HEK293 (cell line): ENCODE measurements at regions not wholly inside any gene's neighbourhood (a gene's known extent, or its start where the extent isn't known, plus 50 kb on each side); places are given as distances from the start of the nearest gene placed in this dataset.

Source experiments
- CTCF ChIA-PET: fragments of 350-600 bp; formaldehyde crosslinking; extraction: SDS; loops from one replicate; lab custom pipeline; 2021; ENCODE audit warnings: antibody characterized with exemption; lab: Yijun Ruan, JAX
- POLR2A ChIA-PET: fragments of 300-600 bp; formaldehyde crosslinking; extraction: SDS; loops from one replicate; lab custom pipeline; 2020; ENCODE audit warnings: antibody characterized with exemption, inconsistent platforms; lab: Yijun Ruan, JAX
- H3K27ac ChIP-seq: fragments of 200-500 bp; sonication (Bioruptor generic); 2 replicates; pipeline ENCODE4 v1.5.1; 2014; ENCODE audit warnings: low read depth, low read length, control low read depth, inconsistent platforms; ENCODE audit errors: extremely low read depth
- H3K36me3 ChIP-seq, 2 experiments: fragments of 200-500 bp in 1 of 2; sonication (Bioruptor generic) in 1 of 2; 1 replicate in 1 of 2; 2 replicates in 1 of 2; pipeline ENCODE4 v1.5.1; 2014 to 2017; ENCODE audit warnings: inconsistent platforms in 2 of 2, low read length in 2 of 2; ENCODE audit not compliant: control insufficient read depth in 2 of 2, insufficient read depth in 1 of 2
- H3K4me1 ChIP-seq: fragments of 200-500 bp; sonication (Bioruptor generic); 2 replicates; pipeline ENCODE4 v1.5.1; 2014; ENCODE audit warnings: mild to moderate bottlenecking, low read length, inconsistent platforms; ENCODE audit not compliant: control insufficient read depth, insufficient read depth
- H3K4me3 ChIP-seq: 2 replicates; pipeline ENCODE4 v1.5.1; 2011; ENCODE audit warnings: low read depth, mild to moderate bottlenecking, control low read depth, low read length, moderate library complexity
- H3K9me3 ChIP-seq: fragments of 200-500 bp; sonication (Bioruptor generic); 2 replicates; pipeline ENCODE4 v1.5.1; 2014; ENCODE audit warnings: low read depth, low read length, inconsistent platforms; ENCODE audit not compliant: control insufficient read depth, insufficient read depth
- BCL11B ChIP-seq: fragments of 450-650 bp; formaldehyde crosslinking; IDR thresholded peaks from 2 replicates; pipeline ENCODE4 v1.5.1; 2016; ENCODE audit warnings: low read depth, missing biosample characterization, missing genetic modification characterization
- HOXC10 ChIP-seq: sonication (generic); formaldehyde crosslinking; IDR thresholded peaks from 2 replicates; pipeline ENCODE4 v1.8.1; 2023; ENCODE audit warnings: mild to moderate bottlenecking, missing genetic modification reagents
- KLF1 ChIP-seq: fragments of 450-650 bp; formaldehyde crosslinking; IDR thresholded peaks from 2 replicates; pipeline ENCODE4 v1.5.1; 2016; ENCODE audit warnings: missing biosample characterization, missing genetic modification characterization
- OVOL3 ChIP-seq: fragments of 450-650 bp; formaldehyde crosslinking; IDR thresholded peaks from 2 replicates; pipeline ENCODE4 v1.5.1; 2016; ENCODE audit warnings: missing biosample characterization, missing genetic modification characterization
- TCF7L2 ChIP-seq: IDR thresholded peaks from 2 replicates; pipeline ENCODE4 v1.6.1; 2011; ENCODE audit warnings: low read depth, mild to moderate bottlenecking, inconsistent platforms, low read length, moderate library complexity, borderline replicate concordance
- ZFHX2 ChIP-seq: fragments of 450-650 bp; formaldehyde crosslinking; conservative IDR thresholded peaks from 2 replicates; pipeline ENCODE4 v1.5.1; 2016; ENCODE audit warnings: missing biosample characterization, missing genetic modification characterization
- ZNF112 ChIP-seq: fragments of 450-650 bp; formaldehyde crosslinking; IDR thresholded peaks from 2 replicates; pipeline ENCODE4 v1.5.0; 2017; ENCODE audit warnings: missing biosample characterization, missing genetic modification characterization
- ZNF155 ChIP-seq: fragments of 450-650 bp; formaldehyde crosslinking; IDR thresholded peaks from 2 replicates; pipeline ENCODE4 v1.5.1; 2016; ENCODE audit warnings: missing biosample characterization, missing genetic modification characterization
- ZNF16 ChIP-seq: fragments of 450-650 bp; formaldehyde crosslinking; IDR thresholded peaks from 2 replicates; pipeline ENCODE4 v1.5.1; 2016; ENCODE audit warnings: low read depth, missing biosample characterization, missing genetic modification characterization
- ZNF19 ChIP-seq: fragments of 450-650 bp; formaldehyde crosslinking; IDR thresholded peaks from 2 replicates; pipeline ENCODE4; 2016; ENCODE audit warnings: missing biosample characterization, missing genetic modification characterization, low read depth
- ZNF211 ChIP-seq: fragments of 450-650 bp; formaldehyde crosslinking; IDR thresholded peaks from 2 replicates; pipeline ENCODE4 v1.5.1; 2016; ENCODE audit warnings: low read depth, missing biosample characterization, missing genetic modification characterization
- ZNF239 ChIP-seq: fragments of 450-650 bp; formaldehyde crosslinking; IDR thresholded peaks from 2 replicates; pipeline ENCODE4 v1.5.1; 2016; ENCODE audit warnings: missing biosample characterization, missing genetic modification characterization
- ZNF433 ChIP-seq: fragments of 450-650 bp; formaldehyde crosslinking; IDR thresholded peaks from 2 replicates; pipeline ENCODE4 v1.5.1; 2016; ENCODE audit warnings: missing biosample characterization, missing genetic modification characterization, low read depth
- ZNF624 ChIP-seq: fragments of 450-650 bp; formaldehyde crosslinking; IDR thresholded peaks from 2 replicates; pipeline ENCODE4 v1.5.1; 2017; ENCODE audit warnings: missing biosample characterization, missing genetic modification characterization
- ZNF626 ChIP-seq: fragments of 450-650 bp; sonication (Bioruptor Pico); formaldehyde crosslinking; IDR thresholded peaks from 2 replicates; pipeline ENCODE4 v1.5.1; 2018; ENCODE audit warnings: missing biosample characterization, missing genetic modification characterization, inconsistent platforms
- ZNF654 ChIP-seq: fragments of 450-650 bp; formaldehyde crosslinking; IDR thresholded peaks from 2 replicates; pipeline ENCODE4 v1.5.1; 2016; ENCODE audit warnings: low read depth, missing biosample characterization, missing genetic modification characterization
- ZNF777 ChIP-seq: fragments of 450-650 bp; formaldehyde crosslinking; IDR thresholded peaks from 2 replicates; pipeline ENCODE4 v1.5.1; 2017; ENCODE audit warnings: missing biosample characterization, missing genetic modification characterization, borderline replicate concordance
- ZNF791 ChIP-seq: fragments of 450-650 bp; formaldehyde crosslinking; IDR thresholded peaks from 2 replicates; pipeline ENCODE4 v1.5.1; 2016; ENCODE audit warnings: missing biosample characterization, missing genetic modification characterization
- TF ChIP-seq, protein P1 (sequence below): fragments of 450-650 bp; formaldehyde crosslinking; IDR thresholded peaks from 2 replicates; pipeline ENCODE4 v1.5.1; 2016; ENCODE audit warnings: missing biosample characterization, missing genetic modification characterization
- TF ChIP-seq, protein P2 (sequence below): fragments of 450-650 bp; formaldehyde crosslinking; IDR thresholded peaks from 2 replicates; pipeline ENCODE4 v1.5.1; 2016; ENCODE audit warnings: missing biosample characterization, missing genetic modification characterization

DNA sequence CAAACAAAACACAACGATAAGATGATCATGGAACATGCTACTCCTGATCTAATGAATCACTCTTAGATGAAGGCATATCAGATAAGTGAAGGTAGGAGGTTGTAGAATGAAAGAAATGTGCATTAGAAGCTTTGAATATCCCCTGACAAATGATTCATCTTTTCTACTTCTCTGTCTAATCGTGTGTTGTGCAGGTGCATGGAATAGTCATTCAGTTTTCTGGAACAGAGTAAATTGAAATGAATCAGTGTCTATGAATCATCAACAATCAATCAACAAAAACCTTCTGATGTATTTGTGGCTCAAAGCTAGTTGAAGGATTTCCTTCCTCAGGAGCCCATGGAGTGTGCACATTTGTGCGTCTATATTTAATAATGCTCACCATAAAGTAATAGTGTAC is 1290.4 kb upstream of the PCDH20 start:
- Histone ChIP-seq H3K9me3 (no peaks in the 10 kb centered on the region), H3K36me3 (no peaks in the 10 kb centered on the region), H3K4me3 (no peak overlapping the region), H3K27ac (no peak overlapping the region), H3K4me1 (no peaks in the 10 kb centered on the region)
- ChIA-PET CTCF (no interaction called here), POLR2A (no interaction called here)
- TF ChIP-seq OVOL3, result no peak
- TF ChIP-seq ZNF654, result no peak
- TF ChIP-seq BCL11B, result no peak
- no peak for TF ChIP-seq ZNF777 (tag by site-specific recombination)
- TF ChIP-seq ZNF155 (tag by site-specific recombination), result no peak
- no peak for TF ChIP-seq ZNF791 (tag by site-specific recombination)
- TF ChIP-seq KLF1 (tag by site-specific recombination), result no peak
- no peak for TF ChIP-seq ZNF211 (tag by site-specific recombination)
- no peak for TF ChIP-seq ZFHX2
- no peak for TF ChIP-seq ZNF433 (tag by site-specific recombination)
- no peak for TF ChIP-seq ZNF16 (tag by site-specific recombination)
- TF ChIP-seq ZNF624 (tag by site-specific recombination), result no peak
- TF ChIP-seq ZNF239 (tag by site-specific recombination), result no peak
- TF ChIP-seq HOXC10 (CRISPR knock-in tag), result no peak
- TF ChIP-seq, protein P1, sequence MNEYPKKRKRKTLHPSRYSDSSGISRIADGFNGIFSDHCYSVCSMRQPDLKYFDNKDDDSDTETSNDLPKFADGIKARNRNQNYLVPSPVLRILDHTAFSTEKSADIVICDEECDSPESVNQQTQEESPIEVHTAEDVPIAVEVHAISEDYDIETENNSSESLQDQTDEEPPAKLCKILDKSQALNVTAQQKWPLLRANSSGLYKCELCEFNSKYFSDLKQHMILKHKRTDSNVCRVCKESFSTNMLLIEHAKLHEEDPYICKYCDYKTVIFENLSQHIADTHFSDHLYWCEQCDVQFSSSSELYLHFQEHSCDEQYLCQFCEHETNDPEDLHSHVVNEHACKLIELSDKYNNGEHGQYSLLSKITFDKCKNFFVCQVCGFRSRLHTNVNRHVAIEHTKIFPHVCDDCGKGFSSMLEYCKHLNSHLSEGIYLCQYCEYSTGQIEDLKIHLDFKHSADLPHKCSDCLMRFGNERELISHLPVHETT (tag by site-specific recombination), result no peak
- TF ChIP-seq ZNF112 (tag by site-specific recombination), result no peak
- no peak for TF ChIP-seq ZNF626

DNA sequence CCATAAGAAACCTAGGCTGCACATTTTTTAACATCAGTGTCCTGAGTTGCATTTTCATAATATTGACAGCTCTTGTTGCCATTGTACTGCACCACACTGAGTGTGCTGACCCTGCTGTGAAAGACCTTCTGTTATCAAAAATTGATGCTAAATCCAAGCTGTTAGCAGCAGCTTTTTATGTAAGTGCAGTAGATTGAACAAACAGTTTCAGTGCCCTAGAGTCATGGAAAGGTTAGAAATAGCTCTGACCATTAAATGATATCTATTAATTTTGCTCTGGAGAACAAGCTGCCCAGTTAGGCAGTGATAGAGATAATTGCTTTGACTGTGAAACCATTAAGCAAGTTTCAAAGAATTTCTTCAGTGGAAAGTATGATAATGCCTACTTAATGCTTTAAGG is 1289.2 kb upstream of the PCDH20 start:
- Histone ChIP-seq H3K36me3 (no peaks in the 10 kb centered on the region), H3K27ac (no peak overlapping the region), H3K4me3 (no peak overlapping the region), H3K4me1 (no peaks in the 10 kb centered on the region), H3K9me3 (no peaks in the 10 kb centered on the region)
- POLR2A ChIA-PET, result no interaction called here
- CTCF ChIA-PET, result no interaction called here
- TF ChIP-seq ZNF19 (tag by site-specific recombination), result no peak

DNA sequence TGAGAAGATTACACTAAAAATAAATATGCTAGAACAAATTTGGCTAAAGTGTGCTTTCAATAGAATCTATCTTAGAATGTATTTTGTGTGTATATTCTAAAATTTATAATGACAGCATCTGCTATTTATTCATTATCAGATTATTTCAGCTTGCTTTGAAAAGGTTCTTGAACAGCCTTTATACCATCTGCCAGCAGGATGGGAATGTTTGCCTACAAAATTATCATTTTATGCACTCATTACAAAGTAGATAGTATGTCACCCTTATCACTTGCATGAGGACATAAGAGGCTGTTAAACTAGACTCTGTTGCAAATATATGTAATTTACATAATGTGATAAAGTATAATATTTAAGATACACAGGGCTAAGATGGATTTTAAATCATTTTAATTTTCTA is 1286.9 kb upstream of the PCDH20 start:
- TF ChIP-seq TCF7L2, result peak; percentile 58; the same call in 1 of the 2 replicates
- TF ChIP-seq, protein P2, sequence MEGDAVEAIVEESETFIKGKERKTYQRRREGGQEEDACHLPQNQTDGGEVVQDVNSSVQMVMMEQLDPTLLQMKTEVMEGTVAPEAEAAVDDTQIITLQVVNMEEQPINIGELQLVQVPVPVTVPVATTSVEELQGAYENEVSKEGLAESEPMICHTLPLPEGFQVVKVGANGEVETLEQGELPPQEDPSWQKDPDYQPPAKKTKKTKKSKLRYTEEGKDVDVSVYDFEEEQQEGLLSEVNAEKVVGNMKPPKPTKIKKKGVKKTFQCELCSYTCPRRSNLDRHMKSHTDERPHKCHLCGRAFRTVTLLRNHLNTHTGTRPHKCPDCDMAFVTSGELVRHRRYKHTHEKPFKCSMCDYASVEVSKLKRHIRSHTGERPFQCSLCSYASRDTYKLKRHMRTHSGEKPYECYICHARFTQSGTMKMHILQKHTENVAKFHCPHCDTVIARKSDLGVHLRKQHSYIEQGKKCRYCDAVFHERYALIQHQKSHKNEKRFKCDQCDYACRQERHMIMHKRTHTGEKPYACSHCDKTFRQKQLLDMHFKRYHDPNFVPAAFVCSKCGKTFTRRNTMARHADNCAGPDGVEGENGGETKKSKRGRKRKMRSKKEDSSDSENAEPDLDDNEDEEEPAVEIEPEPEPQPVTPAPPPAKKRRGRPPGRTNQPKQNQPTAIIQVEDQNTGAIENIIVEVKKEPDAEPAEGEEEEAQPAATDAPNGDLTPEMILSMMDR (tag by site-specific recombination), result no peak
- H3K4me3 ChIP-seq, result no peak overlapping the region
- H3K27ac ChIP-seq, result no peak overlapping the region
- no peaks in the 10 kb centered on the region for H3K9me3 ChIP-seq
- H3K36me3 ChIP-seq, result no peaks in the 10 kb centered on the region
- ChIA-PET CTCF (no interaction called here), POLR2A (no interaction called here)
- H3K4me1 ChIP-seq, result no peaks in the 10 kb centered on the region
